ENCODE measurements at regions not wholly inside any gene's neighbourhood (a gene's known extent, or its start where the extent isn't known, plus 50 kb on each side); places are given as distances from the start of the nearest gene placed in this dataset.

GRCh38 chr4:128550060-128550459 is 259.4 kb upstream of the JADE1 start:
- no peak for TF ChIP-seq CTCF (IDR thresholded peaks at IDR 0.05; ENCODE audit: insufficient read depth, low read length)
- no peak for TF ChIP-seq REST (IDR thresholded peaks at IDR 0.05; ENCODE audit: insufficient replicate concordance, low read depth)
- no peak for TF ChIP-seq POLR2AphosphoS5 (IDR thresholded peaks at IDR 0.05; ENCODE audit: low read depth)
- no peak for TF ChIP-seq SPI1 (IDR thresholded peaks at IDR 0.05; ENCODE audit: borderline replicate concordance, low read depth)
